Activated CD8-positive, alpha-beta memory T cell treated with anti-CD3 and anti-CD28 coated beads for 36 hours (primary cell): ENCODE measurements at regions not wholly inside any gene's neighbourhood (a gene's known extent, or its start where the extent isn't known, plus 50 kb on each side); places are given as distances from the start of the nearest gene placed in this dataset.
"Not testable (repeated sequence)": the region's sequence is repeated elsewhere in the genome, so short reads cannot be mapped to it uniquely, and the experiment has no call there.

ENCODE experiments used
- CTCF ChIA-PET: fragments of 350-600 bp; sonication (Branson Sonifier 250); formaldehyde crosslinking; loops from one replicate; lab custom pipeline; 2021; ENCODE audit warnings: antibody characterized with exemption; lab: Charles Lee
- POLR2A ChIA-PET: fragments of 350-600 bp; sonication (Branson Sonifier 250); formaldehyde crosslinking; loops from one replicate; lab custom pipeline; 2021; ENCODE audit warnings: antibody characterized with exemption; lab: Charles Lee

DNA sequence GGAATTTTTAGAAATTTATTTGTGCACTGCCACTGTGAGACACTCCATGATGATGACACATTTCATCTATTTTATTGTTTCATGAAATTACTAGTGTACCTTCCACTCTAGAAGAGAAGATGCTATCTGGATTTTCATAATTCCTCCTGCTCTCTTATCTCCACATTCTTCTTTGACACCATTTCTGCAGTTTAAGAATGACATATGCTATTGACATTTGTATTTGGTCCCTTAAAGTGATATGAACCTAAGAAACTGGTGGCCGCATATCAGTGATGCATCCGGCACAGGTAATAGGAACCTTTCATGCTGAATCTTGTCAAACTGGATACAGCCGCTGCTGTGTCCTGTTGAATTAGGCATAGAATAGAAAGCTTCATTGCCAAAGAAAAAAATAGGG, 696.3 kb downstream of the TMEM121 start:
- CTCF ChIA-PET, result interaction anchor here (1.1 kb wide), 1 partner anchor 81 kb away, joined by 3 read pairs; no protein-coding TSS in a partner anchor
- POLR2A ChIA-PET, result no interaction called here

DNA sequence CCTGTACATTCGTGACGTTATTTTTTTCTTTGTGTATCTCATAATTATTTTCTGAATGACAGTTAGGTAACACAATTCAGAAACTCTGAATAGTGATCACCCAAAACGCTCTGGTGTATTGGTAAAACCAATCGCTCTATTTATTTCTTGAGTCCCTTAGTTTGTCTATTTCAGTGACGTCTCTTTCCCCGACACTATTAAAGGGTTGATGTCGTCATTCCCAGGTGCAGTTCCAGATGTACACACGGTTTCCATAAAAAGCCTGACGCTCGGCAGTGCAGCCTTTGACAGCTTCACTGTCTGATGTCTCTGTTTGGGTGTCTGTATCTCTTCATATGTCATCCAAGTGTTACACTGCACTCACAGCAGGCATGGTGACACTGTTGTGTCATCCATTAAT, 701.4 kb downstream of the TMEM121 start:
- CTCF ChIA-PET, result no interaction called here
- POLR2A ChIA-PET, result no interaction called here

DNA sequence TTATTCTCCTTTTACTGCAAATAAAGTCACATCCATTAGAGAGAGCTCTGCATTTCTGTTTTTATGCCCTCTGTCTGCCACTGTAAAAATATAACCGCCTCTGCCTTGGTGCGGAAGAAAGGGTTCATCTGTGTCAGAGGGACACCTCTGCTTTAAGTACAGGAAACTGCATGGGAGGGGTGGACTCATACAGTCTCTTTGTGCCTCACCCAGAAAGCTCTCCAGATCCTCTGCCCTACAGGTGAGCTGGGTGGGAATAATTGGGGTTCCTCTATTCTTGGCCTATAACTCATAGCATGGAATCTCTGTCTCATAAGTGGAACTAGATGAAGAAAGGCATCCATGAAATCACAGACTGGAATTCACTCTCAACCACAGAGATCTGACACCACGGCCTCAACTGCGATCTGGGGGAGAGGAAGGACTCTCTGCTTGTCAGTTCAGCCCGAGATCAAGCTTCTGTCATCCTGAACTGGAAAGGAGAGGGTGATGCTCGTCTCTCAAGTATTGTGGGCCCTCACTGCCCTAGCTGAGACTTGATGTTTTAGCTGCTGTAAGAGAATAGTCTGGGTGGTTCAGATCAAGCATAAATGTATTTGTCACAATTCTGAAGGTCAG, 702.3 kb downstream of the TMEM121 start:
- CTCF ChIA-PET, result interaction anchor here (1.4 kb wide), 1 partner anchor 9 kb away, joined by 3 read pairs; no protein-coding TSS in a partner anchor
- POLR2A ChIA-PET, result no interaction called here

DNA sequence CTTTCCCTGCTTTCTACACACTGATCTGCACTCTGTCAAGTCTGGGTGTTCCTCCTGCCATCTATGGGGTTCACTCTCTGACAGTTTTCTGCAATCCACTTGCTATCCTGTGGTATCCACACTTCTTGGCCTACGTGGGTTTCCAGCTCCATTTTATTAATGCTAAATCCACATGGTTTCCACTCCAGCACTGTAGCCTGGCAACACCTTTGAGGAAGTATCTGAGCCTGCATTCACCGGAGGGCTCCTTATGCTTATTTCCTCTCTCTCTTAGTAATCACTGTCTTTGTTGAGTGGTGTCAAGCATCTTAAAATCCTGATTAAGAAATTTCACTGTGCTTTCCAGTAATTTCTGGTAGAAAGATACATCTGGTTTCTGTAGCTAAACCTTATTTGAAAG, 703.7 kb downstream of the TMEM121 start:
- CTCF ChIA-PET, result interaction anchor here (1.3 to 1.4 kb wide), 2 partner anchors 8 to 28 kb away, joined by 3 to 4 read pairs; no protein-coding TSS in a partner anchor
- POLR2A ChIA-PET, result no interaction called here

DNA sequence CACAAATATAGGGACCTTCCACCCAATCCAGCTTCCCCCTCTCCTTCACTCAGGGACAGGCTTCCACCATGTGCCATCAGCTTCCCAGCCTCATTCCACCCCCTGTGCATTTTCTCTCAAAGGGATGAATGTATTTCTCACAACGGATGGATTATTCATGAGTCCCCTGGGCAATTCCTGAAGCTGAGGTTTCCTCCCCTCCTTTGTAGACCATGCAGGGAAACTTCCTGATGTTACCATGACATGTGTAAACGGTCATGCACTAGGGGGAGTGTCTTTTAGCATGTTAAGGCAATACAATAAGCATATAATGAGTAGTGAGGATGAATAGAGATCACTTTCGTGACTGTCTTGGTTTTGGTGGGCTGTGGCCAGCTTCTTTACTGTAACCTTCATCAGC, 706.8 kb downstream of the TMEM121 start:
- CTCF ChIA-PET, result interaction anchor here (1.0 kb wide), 1 partner anchor 24 kb away, joined by 3 read pairs; no protein-coding TSS in a partner anchor
- POLR2A ChIA-PET, result not testable (repeated sequence)

DNA sequence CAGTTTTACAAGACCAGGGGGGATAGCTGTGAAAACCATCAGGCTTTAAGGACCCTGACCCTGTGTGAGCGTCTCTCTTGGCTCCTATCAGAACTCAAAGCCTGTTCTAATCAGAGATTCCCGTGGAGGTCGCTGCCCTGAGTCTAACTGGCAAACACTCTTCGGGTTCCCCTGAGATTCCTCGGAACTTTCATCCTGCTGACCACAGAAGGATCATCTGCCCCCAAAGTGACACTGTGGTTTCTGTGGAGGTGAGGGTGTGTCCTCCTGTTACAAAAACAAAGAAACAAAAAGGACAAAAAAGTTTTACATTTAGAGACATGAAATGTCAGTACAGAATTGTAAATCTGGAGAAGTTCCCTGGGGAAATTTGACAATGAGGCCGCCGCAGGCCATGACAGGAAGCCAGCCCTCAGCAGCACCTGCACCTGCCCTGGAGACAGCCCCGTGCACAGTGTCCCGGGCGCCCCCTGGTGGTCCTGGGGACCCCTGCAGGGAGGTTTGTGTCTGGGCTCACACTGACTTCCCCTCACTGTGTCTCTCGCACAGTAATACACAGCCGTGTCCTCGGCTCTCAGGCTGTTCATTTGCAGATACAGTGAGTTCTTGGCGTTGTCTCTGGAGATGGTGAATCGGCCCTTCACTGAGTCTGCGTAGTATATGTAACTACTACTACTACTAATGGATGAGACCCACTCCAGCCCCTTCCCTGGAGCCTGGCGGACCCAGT, 708.3 kb downstream of the TMEM121 start:
- CTCF ChIA-PET, result interaction anchor here (0.9 kb wide), 1 partner anchor 22 kb away, joined by 3 read pairs; no protein-coding TSS in a partner anchor
- POLR2A ChIA-PET, result not testable (repeated sequence)

DNA sequence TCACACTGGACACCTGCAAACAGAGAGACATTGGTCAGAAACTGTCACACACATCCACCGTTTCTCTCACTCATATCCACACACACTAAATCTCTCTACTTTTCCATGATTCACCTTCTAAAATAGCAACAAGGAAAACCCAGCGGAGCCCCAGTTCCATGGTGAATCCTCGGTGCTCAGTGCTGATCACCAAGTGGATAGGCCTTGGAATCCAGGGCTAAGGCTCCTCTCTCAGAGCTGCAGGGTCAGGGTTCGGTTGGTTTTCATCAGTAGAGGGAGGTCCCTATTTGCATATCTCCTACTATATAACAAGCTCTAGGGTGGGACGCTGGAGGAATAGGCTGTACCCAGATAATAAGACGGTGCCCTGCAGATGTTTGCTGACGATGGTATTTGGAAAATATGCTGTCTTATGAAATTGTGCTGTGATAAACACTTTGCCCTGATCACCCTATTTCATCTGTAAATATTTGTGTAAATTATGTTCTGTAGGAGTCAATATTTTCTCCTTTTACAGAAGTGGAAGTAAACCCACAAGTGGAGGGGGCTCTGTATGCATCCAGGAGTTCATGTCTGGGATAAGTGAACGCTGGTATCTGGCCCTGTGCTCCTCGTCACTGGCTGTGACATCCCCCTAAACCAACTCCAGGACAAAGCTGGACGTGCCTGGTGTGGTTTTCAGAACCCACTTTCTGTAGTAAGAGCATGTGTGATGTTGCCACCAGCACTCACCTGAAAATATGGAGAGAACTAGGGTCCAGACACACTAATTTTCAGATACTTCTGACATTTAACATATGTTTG, 709.2 kb downstream of the TMEM121 start:
- ChIA-PET POLR2A (no interaction called here), CTCF (interaction anchor here (0.9 kb wide), 1 partner anchor 22 kb away, joined by 3 read pairs; no protein-coding TSS in a partner anchor)

DNA sequence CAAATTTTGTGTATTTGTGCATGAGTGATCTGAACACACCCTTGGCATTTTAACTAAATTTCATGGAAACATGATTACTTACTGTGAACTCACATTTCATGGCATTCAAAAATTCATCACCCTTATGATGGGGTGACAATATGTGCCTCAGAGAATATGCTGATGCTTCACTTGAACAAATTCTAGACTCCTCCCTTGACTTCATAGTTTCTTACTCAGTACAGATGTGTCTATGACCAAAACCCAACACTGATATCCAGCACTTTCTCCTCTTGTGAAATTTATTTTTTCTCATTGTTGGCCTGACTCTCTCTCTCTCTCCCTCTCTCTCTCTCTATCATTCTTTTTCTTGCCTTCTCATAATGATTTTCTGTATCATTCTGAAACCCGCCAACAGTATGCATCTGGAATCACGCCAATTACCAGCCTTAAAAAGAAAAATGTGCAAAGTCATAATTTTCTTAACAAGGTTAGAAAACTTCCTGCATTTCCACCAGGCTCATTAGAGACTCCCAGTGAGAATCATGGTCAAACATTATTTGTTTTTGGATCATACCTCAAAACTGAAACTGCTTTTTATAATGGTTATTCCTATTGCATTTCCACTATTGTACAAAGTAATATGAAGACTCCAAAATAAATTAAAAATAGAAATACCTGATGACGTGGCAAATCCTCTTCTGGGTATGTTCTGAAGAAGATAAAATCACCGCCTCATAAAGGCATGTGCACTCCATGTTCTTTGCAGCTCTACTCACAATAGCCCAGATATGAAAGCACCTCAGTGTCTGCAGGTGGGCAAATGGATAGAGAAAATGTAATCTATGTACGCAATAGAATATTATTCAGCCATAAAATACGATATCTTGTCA, 722.2 kb downstream of the TMEM121 start:
- CTCF ChIA-PET, result no interaction called here

DNA sequence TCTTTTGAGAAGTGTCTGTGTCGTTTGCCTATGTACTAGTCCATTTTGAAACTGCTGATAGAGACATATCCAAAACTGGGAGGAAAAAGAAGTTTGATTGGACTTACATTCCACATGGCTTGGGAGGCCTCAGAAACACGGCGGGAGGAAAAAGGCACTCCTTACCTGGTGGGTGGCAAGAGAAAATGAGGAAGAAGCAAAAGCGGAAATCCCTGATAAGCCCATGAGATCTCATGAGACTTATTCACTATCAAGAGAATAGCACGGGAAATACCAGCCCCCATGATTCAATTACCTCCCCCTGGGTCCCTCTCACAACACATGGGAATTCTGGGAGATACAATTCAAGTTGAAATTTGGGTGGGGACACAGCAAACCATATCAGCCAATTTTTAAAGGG, 727.6 kb downstream of the TMEM121 start:
- CTCF ChIA-PET, POLR2A ChIA-PET: not testable (repeated sequence)

More for the DNA sequence above, 722.2 kb downstream of the TMEM121 start:
- POLR2A ChIA-PET, result no interaction called here

DNA sequence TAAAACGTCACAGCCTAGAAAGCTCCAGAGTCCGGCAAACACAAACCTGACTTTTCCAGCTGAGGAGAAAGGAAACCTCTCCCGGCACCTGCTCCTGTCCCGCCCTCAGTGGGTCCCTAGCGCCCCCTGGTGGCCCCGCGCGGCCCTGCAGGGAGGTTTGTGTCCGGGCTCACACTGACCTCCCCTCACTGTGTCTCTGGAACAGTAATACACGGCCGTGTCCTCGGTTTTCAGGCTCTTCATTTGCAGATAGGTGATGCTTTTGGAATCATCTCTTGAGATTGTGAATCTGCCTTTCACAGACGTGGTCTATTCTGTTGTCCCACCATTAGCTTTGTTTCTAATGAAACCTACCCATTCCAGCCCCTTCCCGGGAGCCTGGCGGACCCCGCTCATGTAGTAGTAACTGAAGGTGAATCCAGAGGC, 731.2 kb downstream of the TMEM121 start:
- POLR2A ChIA-PET, result not testable (repeated sequence)
- CTCF ChIA-PET, result interaction anchor here (0.9 to 3.1 kb wide), 12 partner anchors 11 to 234 kb away, joined by 3 to 10 read pairs (median 4); no protein-coding TSS in a partner anchor

DNA sequence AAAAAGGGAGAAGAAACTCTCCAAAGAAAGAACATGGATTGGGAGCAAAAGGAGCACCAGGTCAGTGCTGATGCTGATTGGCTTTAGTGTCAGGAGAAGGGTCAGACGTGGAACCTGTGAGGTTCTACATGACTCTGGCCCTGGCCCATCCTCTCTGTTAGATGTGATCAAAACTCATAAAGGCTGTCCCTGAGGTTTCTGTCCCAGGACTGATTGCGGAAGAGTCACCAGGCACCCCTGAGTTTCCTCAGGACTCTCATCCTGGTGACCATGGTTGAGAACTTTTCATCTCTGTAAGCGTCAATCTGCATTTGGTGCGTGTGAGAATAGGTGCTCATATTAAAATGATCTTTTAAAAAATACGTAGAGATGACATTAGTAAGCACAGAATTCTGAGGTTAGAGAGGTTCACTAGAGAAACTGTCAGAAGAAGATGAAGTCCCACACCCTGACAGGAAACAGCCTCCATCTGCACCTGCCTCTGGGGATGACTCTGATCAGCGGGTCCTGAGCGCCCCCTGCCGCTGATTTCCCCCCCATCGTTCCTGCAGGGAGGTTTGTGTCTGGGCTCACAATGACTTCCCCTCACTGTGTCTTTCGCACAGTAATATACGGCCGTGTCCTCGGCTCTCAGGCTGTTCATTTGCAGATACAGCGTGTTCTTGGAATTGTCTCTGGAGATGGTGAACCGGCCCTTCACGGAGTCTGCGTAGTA, 741.8 kb downstream of the TMEM121 start:
- ChIA-PET POLR2A (interaction anchor here (0.8 kb wide), 1 partner anchor 52 kb away, joined by 3 read pairs; no protein-coding TSS in a partner anchor), CTCF (interaction anchor here (0.6 to 1.1 kb wide), 2 partner anchors 10 to 129 kb away, joined by 3 to 10 read pairs; no protein-coding TSS in a partner anchor)

DNA sequence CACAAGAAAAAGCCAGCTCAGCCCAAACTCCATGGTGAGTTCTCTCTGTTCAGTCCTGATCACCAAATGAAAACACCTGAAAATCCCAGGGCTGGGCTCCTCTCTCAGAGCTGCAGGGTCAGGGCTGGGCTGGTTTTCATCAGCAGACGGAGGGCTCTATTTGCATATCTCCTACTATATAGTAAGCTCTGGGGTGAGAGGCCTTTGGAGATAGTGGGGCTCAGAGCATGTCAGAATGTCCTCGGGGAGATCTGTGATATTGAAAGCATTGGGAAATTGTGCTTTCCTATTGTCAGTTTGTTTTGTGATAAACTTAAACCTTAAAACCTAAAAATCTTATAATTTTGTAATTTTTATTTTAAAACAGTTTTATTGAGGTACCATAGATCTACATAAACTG, 742.6 kb downstream of the TMEM121 start:
- CTCF ChIA-PET, result interaction anchor here (0.6 to 1.1 kb wide), 3 partner anchors 11 to 148 kb away, joined by 3 to 10 read pairs (median 3); no protein-coding TSS in a partner anchor
- POLR2A ChIA-PET, result no interaction called here

DNA sequence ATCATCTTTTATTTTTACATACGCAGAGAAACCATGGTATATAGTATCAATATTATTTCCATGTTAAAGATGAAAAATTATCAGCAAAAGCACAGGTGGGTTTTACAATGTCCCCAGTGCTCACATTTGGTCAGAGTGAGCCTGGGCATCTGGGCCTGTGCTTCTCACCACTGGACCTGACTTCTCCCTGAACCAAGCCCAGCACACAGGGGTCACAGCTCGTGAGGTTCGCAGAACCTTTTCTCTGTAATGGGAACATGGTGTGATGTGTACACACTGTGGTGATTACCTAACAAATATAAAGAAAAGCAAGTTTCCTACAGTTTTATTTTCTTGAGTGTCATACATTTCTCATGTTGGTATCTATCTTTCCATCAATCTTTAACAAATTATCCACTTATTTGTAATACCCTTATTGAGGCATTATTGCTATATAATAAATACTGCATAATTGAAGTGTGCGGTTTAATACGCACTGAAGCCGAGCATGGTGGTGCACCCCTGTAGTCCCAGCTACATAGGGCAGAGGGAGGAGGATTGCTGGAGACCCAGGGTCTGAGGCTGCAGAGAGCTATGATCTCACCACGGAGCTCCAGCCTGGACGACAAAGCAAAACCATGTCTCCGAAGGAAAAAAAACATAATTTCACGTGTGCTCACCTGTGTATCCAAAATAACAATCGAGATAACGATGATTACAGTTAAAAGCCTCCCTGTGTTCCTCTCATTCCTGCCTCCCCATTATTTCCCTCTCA, 743.2 kb downstream of the TMEM121 start:
- ChIA-PET POLR2A (no interaction called here), CTCF (interaction anchor here (0.8 to 1.1 kb wide), 4 partner anchors 12 to 148 kb away, joined by 3 to 10 read pairs (median 4); no protein-coding TSS in a partner anchor)

DNA sequence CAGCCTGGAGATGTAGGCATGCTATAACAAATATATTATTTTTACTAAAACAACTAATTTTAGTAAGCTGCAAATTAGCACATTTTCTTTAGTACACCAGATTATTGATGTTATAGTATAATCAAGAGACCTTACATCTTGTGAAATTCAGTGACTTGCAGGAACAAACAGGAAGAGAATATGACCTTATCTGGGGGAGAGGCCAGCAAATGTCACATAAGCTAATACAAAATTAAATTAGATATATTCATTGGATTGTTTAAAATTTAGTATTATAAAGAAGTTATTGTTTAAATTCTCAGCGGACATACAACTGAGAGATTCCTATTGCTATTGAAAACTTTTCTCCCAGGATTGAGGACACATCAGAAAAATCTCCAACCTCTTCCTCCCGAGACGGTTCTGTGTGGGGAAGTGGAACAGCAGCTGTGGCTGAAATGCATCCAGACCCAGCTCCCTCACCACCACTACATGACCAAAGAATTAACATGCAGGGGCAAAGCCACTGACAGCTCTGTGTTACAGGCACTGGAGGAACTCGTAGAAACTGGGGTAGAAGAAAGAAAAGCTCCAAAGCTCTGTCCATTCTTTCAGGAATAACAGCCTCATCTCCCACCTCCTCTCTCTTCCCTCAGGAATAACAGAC, 744.2 kb downstream of the TMEM121 start:
- CTCF ChIA-PET, result interaction anchor here (0.8 to 1.0 kb wide), 2 partner anchors 13 to 38 kb away, joined by 3 to 4 read pairs; no protein-coding TSS in a partner anchor
- POLR2A ChIA-PET, result not testable (repeated sequence)

DNA sequence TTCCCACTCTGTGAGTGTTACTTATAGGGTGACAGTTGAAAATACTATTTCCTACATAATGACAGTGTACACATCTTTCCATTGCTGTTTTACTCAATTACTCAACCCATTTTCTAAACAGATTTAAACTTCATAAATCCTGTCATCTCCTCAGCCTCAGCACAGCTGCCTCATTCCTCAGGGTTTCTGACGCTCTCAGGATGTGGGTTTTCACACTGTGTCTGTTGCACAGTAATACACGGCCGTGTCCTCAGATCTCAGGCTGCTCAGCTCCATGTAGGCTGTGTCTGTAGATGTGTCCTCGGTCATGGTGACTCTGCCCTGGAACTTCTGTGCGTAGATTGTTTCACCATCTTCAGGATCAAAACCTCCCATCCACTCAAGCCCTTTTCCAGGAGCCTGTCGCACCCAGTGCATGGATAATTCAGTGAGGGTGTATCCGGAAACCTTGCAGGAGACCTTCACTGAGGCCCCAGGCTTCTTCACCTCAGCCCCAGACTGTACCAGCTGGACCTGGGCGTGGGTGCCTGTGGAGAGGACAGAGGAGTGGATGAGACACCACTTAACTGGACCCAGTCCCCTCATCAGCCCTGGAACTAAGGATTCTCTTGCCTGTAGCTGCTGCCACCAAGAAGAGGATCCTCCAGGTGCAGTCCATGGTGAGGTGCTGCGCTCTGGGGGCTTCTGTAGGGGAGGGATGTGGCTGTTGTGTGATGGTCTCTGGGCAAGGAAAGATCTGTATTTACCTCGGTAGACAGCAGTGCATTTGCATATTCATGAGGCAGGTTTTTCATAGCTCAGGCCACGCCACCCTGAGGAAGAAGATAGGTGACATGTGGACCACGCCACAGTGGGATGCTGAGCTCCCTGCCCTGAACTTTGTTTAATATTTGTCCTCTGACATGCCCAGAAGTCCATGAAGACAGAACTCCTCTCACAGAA, 750.2 kb downstream of the TMEM121 start:
- CTCF ChIA-PET, result interaction anchor here (1.1 to 2.4 kb wide), 6 partner anchors 11 to 31 kb away, joined by 3 to 7 read pairs (median 4); no protein-coding TSS in a partner anchor
- POLR2A ChIA-PET, result no interaction called here
